Ishikawa (cell line): ENCODE measurements at regions not wholly inside any gene's neighbourhood (a gene's known extent, or its start where the extent isn't known, plus 50 kb on each side); places are given as distances from the start of the nearest gene placed in this dataset.

ENCODE experiments used
- CEBPB ChIP-seq: IDR thresholded peaks from 2 replicates; pipeline ENCODE4 v1.6.1; 2012
- CREB1 ChIP-seq: IDR thresholded peaks from 2 replicates; pipeline ENCODE4 v1.6.1; 2012; ENCODE audit warnings: low read depth
- EGR1 ChIP-seq: IDR thresholded peaks from 2 replicates; pipeline ENCODE4 v1.6.1; 2012
- EP300 ChIP-seq: IDR thresholded peaks from 2 replicates; pipeline ENCODE4 v1.6.1; 2012; ENCODE audit warnings: borderline replicate concordance
- FOXM1 ChIP-seq: IDR thresholded peaks from 2 replicates; pipeline ENCODE4 v1.6.1; 2012; ENCODE audit warnings: low read depth, borderline replicate concordance
- MAX ChIP-seq: IDR thresholded peaks from 2 replicates; pipeline ENCODE4 v1.6.1; 2012
- NFIC ChIP-seq: IDR thresholded peaks from 2 replicates; pipeline ENCODE4 v1.6.1; 2012
- RAD21 ChIP-seq: IDR thresholded peaks from 2 replicates; pipeline ENCODE4 v1.6.1; 2012; ENCODE audit warnings: low read depth
- REST ChIP-seq: IDR thresholded peaks from 2 replicates; pipeline ENCODE4 v1.6.1; 2012; ENCODE audit warnings: low read depth, mild to moderate bottlenecking
- TAF1 ChIP-seq: IDR thresholded peaks from 2 replicates; pipeline ENCODE4 v1.6.1; 2012; ENCODE audit warnings: low read depth, mild to moderate bottlenecking
- TCF12 ChIP-seq: IDR thresholded peaks from 2 replicates; pipeline ENCODE4 v1.6.1; 2012; ENCODE audit warnings: low read depth
- TEAD4 ChIP-seq: IDR thresholded peaks from 2 replicates; pipeline ENCODE4 v1.6.1; 2012
- YY1 ChIP-seq: IDR thresholded peaks from 2 replicates; pipeline ENCODE4 v1.6.1; 2012; ENCODE audit warnings: low read depth
- ZBTB7A ChIP-seq: IDR thresholded peaks from 2 replicates; pipeline ENCODE4 v1.6.1; 2012; ENCODE audit warnings: low read depth
- TF ChIP-seq, protein P1 (sequence below): IDR thresholded peaks from 2 replicates; pipeline ENCODE4 v1.6.1; 2012

DNA sequence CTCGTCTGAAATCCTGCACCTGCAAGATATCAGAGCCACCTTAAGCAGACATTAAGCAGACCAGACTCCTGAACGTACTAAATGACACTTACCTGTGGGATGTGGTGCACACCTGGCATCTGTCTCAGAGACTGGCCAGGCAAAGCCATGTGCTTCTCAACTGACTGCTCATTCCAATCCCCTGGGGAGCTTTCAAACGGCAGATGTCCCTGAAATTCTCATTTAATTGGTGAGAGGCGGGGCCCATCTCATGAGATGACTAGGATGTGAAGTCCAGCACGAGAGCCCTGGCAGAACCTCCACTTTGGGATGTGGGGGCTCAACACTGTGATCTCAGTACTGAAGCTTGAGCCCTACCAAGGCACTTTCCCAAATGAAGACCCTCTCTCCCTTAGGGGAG, 84.9 kb upstream of the HMGXB4 start:
- TF ChIP-seq CEBPB: no peak

GRCh38 chr22:35173655-35174054, 83.6 kb upstream of the HMGXB4 start:
- TF ChIP-seq TCF12 (no peak), CREB1 (no peak), ZBTB7A (no peak), MAX (no peak), NFIC (no peak), FOXM1 (no peak), EP300 (no peak), TEAD4 (no peak), TAF1 (no peak), RAD21 (no peak), EGR1 (no peak), CEBPB (no peak), YY1 (no peak), REST (no peak)
- TF ChIP-seq, protein P1, sequence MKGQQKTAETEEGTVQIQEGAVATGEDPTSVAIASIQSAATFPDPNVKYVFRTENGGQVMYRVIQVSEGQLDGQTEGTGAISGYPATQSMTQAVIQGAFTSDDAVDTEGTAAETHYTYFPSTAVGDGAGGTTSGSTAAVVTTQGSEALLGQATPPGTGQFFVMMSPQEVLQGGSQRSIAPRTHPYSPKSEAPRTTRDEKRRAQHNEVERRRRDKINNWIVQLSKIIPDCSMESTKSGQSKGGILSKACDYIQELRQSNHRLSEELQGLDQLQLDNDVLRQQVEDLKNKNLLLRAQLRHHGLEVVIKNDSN: no peak

DNA sequence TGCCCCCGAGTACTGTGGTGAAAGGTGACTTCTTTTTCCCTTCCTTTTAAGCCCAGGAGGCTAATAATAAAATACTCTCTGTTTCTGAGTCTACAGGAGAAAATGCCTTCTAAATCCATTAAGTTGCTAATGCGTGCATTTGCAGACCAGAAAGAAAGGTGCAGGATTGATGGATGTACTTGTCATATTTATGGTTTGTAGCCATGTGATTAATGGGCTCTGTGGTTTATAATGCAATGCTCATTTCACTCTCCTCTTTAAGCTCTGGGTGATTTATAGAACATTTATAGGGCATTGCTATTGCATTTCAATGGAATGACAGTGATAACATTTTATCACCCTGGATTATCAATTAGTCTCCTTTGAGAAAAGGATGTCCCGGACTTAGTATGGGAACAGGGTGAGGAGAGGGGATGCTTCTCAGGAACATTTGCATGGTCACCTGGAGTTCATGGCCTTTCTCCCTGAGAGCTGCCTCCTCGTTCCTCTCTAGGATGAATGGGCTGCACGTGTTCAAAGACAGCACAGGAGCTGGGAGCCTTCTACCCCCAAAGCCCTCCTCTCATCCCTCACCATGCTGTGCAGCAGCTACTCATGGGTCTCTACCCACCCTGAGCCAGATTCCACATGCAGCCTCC, 82.8 kb upstream of the HMGXB4 start:
- no peak for TF ChIP-seq EP300

- TF ChIP-seq REST (no peak), TAF1 (no peak), NFIC (no peak), TEAD4 (no peak), EP300 (no peak), MAX (no peak), ZBTB7A (no peak), YY1 (no peak)
- TF ChIP-seq, protein P1: no peak
Observed at GRCh38 chr22:35175392-35175791, 81.9 kb upstream of the HMGXB4 start.

DNA sequence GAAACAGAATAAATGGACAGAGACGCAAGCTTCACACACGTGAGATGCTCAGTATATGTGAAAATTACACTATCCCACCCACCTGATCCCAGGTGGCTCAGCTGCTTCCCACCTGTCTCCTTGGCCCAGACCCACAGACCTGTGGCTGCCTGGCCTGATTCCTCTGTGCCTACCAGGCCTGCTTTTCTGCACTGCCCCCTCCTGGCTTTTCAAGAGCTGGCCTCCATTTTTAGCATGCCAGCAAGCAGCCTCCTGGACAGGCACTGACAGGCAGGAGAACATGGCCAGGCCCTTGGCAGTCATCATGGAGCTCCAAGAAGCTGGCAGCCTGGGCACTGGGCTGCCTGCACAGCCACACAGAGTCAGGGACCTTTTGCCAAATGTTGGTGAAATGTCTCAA, 79.5 kb upstream of the HMGXB4 start:
- TF ChIP-seq TCF12: no peak
- no peak for TF ChIP-seq CEBPB
- TF ChIP-seq YY1: no peak
- no peak for TF ChIP-seq EGR1
- TF ChIP-seq REST: no peak
- TF ChIP-seq TAF1: no peak
- TF ChIP-seq, protein P1: no peak
- no peak for TF ChIP-seq MAX
